ENCODE measurements at regions not wholly inside any gene's neighbourhood (a gene's known extent, or its start where the extent isn't known, plus 50 kb on each side); places are given as distances from the start of the nearest gene placed in this dataset.

GRCh38 chr5:109254511-109254910, 155.3 kb downstream of the PJA2 start:
- DNase-seq (ENCODE audit: low spot score) = no peak

GRCh38 chr5:109253262-109253661, 156.5 kb downstream of the PJA2 start:
- no peak for DNase-seq (ENCODE audit: low spot score)
- no peak for TF ChIP-seq CTCF (IDR thresholded peaks at IDR 0.05; ENCODE audit: extremely low read depth, missing control alignments)

More at GRCh38 chr5:109254511-109254910, 155.3 kb downstream of the PJA2 start:
- TF ChIP-seq CTCF (IDR thresholded peaks at IDR 0.05; ENCODE audit: extremely low read depth, missing control alignments) = no peak

GRCh38 chr5:109252731-109253130, 157.0 kb downstream of the PJA2 start:
- TF ChIP-seq CTCF (IDR thresholded peaks at IDR 0.05; ENCODE audit: extremely low read depth, missing control alignments) = no peak
- DNase-seq (ENCODE audit: low spot score) = no peak

- TF ChIP-seq CTCF (IDR thresholded peaks at IDR 0.05; ENCODE audit: extremely low read depth, missing control alignments) = no peak
- no peak for DNase-seq (ENCODE audit: low spot score)
These were observed 159.0 kb downstream of the PJA2 start for GRCh38 chr5:109250533-109251329.

GRCh38 chr5:109250080-109250479, 159.7 kb downstream of the PJA2 start:
- TF ChIP-seq CTCF (IDR thresholded peaks at IDR 0.05; ENCODE audit: extremely low read depth, missing control alignments) = no peak
- no peak for DNase-seq (ENCODE audit: low spot score)

- no peak for TF ChIP-seq CTCF (IDR thresholded peaks at IDR 0.05; ENCODE audit: extremely low read depth, missing control alignments)
- DNase-seq (ENCODE audit: low spot score) = no peak
These were observed 160.6 kb downstream of the PJA2 start for GRCh38 chr5:109249126-109249525.

- DNase-seq (ENCODE audit: low spot score) = peak; percentile 41
These were observed 161.8 kb downstream of the PJA2 start for GRCh38 chr5:109247986-109248385.

More at GRCh38 chr5:109247986-109248385, 161.8 kb downstream of the PJA2 start:
- TF ChIP-seq CTCF (IDR thresholded peaks at IDR 0.05; ENCODE audit: extremely low read depth, missing control alignments) = no peak

Data from GM20000 (cell line).